Mononuclear cell (primary cell): ENCODE measurements at regions not wholly inside any gene's neighbourhood (a gene's known extent, or its start where the extent isn't known, plus 50 kb on each side); places are given as distances from the start of the nearest gene placed in this dataset.

Experiments used
- H3K27me3 ChIP-seq: 2 replicates; pipeline ENCODE4 v1.6.0; 2011; ENCODE audit warnings: low read length, control low read depth; ENCODE audit not compliant: insufficient read depth
- H3K4me1 ChIP-seq: 2 replicates; pipeline ENCODE4 v1.5.1; 2011; ENCODE audit warnings: mild to moderate bottlenecking, low read length, control low read depth; ENCODE audit not compliant: insufficient read depth
- H3K4me3 ChIP-seq: 2 replicates; pipeline ENCODE4 v1.5.1; 2011; ENCODE audit warnings: mild to moderate bottlenecking, low read length, moderate library complexity
- H3K9me3 ChIP-seq: 2 replicates; pipeline ENCODE4 v1.5.1; 2011; ENCODE audit warnings: low read depth, mild to moderate bottlenecking, control low read depth, low read length

DNA sequence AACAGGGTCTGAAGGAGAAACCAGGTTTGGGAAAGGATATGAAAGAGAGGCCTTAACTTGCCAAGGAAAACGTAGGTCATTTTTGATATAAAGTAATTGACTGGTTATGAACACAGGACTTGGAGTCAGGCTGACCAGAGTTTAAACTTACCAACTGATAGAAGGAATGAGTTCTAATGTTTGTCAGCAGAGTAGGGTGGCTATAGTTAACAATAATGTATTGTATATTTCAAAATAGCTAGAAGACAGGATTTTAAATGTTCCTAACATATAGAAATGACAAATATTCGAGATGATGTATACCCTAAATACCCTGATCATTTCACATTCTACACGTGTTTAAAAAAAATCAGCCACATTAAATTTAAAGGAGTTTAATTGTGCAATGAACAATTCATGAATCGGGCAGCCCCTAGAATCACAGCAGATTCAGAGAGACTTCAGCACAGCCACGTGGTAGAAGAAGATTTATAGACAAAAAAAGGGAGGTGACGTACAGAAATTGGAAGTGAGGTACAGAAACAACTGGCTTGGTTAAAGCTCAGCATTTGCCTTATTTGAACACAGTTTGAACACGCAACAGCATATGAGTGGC is 52.5 kb upstream of the PLEKHG7 start:
- Histone ChIP-seq H3K4me3 (no peak overlapping the region), H3K27me3 (no peaks in the 10 kb centered on the region), H3K4me1 (no peaks in the 10 kb centered on the region), H3K9me3 (no peaks in the 10 kb centered on the region)

DNA sequence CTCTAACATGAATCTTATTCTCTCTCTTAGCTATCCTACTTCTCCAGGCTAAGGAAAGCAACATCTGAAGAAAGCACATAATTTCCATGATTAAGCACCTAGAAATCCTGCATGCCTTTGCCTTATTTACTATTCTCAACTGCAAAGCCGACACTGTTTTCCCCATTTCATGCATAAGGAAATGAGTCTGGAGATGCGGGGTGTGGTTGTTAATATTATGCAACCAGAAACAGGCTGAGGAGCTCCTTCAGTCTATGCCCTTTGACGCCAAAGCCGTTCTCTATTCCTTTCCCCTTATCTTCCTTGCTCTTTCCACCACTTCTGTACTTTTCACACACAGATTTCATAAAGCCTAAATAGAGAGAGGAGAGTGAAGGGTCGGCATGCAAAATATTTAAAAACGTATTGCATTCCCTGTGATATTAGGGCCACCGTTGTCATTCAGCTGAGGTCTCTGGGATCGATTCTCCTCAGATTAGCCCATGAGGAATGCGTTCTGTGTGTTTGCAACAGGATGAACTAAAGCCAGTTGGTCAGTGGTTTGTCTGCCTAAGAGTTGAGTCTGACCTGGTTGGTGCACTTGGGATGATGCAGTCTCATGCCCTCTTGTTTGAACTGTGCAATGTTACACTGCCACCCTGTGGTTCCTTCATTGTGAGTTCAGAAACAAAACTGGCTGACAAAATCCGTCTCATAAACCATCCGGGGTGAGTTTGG is 53.1 kb upstream of the PLEKHG7 start:
- H3K4me3 ChIP-seq: no peak overlapping the region
- H3K27me3 ChIP-seq: peaks cover 2% of the 10 kb centered on the region

DNA sequence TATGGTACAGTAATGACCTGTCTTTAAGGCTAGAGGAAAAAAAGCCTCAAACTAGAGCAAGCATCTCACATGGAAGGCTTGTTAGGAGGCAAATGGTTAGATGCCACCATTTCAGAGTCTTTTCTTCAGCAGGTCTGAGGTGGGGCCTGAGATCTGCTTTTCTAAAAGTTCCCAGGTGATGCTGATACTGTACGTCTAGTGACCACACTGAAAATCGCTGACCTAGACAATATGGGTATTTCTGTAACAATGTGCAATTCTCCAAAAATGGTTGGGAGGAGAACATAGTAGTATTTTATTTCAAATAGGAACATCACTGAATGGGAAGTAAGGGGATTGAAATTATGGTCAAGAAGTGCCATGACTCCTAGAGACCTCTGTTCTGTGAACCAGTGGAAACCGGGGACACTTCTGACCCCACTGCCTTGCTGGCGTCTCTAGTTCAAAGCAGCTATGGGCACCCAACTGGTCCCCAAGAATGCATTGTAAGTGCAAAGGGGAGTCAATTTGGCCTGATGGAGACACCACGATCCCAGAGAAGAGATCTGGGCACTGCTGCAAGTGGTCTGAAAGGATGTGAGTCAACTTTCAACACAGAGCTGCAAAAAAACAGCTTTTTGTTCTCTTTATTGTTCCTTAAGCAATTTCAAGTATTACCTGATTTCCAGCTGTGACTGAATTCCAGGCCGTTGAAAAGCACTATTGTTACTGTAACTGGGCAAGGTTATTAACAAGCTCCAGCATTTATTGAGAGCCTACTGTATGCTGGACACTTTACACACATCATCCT is 54.4 kb upstream of the PLEKHG7 start:
- H3K9me3 ChIP-seq: no peaks in the 10 kb centered on the region
- no peak overlapping the region for H3K4me3 ChIP-seq
- H3K27me3 ChIP-seq: peaks cover 2% of the 10 kb centered on the region
- no peaks in the 10 kb centered on the region for H3K4me1 ChIP-seq

More for the DNA sequence above, 53.1 kb upstream of the PLEKHG7 start:
- no peaks in the 10 kb centered on the region for H3K4me1 ChIP-seq
- H3K9me3 ChIP-seq: no peaks in the 10 kb centered on the region

DNA sequence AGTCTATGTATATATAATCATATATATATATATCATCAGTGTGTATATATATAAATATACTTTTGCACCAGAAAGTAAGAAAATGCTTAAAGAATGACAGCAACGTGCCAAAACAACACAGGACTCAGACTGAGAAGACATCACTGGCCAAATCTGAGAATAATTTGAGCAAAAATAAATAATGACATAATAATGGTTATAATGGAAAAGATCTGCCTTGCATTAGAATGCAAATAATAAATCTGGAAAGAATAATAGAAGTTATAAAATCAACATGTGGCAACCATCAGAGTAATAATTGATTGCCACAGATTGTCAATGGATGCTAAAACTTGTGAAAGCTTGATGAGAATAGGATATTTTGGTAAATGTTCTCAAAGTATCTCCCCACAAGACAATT is 61.5 kb upstream of the PLEKHG7 start:
- H3K4me1 ChIP-seq: no peaks in the 10 kb centered on the region
- H3K27me3 ChIP-seq: peaks cover 2% of the 10 kb centered on the region
- no peak overlapping the region for H3K4me3 ChIP-seq
- no peaks in the 10 kb centered on the region for H3K9me3 ChIP-seq

DNA sequence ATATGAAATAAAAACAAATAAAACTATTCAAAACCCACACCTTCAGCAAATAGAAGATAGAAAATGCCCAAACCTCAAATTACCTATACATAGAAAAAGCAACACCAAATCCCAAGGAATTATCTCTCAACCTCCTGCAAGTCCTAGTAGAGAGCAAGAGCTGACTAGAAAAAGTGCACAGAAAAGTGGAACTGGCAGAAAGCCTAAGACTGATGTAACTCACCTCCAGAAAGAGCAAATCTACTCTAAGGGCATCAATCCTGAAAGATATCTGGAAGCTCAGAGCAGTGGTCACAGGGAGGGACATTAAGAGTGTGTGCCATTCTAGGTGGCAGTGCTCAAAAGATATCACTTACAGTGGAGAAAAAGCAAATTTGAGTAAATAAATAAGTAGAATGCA is 62.1 kb upstream of the PLEKHG7 start:
- Histone ChIP-seq H3K4me3 (no peak overlapping the region), H3K9me3 (no peaks in the 10 kb centered on the region), H3K4me1 (no peaks in the 10 kb centered on the region), H3K27me3 (peaks cover 2% of the 10 kb centered on the region)

DNA sequence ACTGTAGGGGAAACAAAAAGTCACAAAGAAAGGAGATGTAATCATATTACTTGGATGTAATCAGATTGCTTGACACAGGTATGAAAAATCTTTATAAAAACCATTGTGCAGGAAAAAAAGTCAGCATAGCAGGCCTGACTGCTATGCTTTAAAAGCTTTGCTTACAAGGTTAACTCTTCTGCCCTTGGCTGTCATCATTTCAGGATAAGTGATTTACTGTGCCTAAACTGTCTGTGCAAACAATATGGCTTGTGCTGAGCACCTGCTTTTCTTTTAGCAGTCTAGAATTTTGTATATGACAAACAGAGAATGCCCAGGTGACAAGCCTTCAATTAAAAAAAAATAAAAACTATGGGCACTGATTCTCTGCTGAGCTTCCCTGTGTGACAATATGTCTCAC is 63.8 kb upstream of the PLEKHG7 start:
- no peaks in the 10 kb centered on the region for H3K9me3 ChIP-seq
- H3K27me3 ChIP-seq: no peaks in the 10 kb centered on the region
- no peaks in the 10 kb centered on the region for H3K4me1 ChIP-seq
- H3K4me3 ChIP-seq: no peak overlapping the region

DNA sequence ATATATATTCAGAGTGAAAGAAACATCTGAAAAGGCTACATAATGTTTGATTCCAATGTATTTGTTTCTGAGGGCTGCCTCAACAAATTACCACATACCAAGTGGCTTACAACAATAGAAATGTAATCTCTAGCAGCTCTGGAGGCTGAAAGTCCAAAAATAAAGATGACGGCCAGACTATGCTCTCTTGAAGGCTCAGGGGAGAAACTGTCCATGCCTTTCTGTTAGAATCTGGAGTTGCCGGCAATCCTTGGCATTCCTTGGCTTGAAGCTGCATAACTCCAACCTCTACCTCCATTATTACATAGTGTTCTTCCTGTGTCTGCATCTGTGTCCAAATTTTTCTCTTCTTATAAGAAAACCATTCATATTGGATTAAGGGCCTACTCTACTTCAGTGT is 68.1 kb upstream of the PLEKHG7 start:
- Histone ChIP-seq H3K4me3 (no peak overlapping the region), H3K9me3 (no peaks in the 10 kb centered on the region), H3K27me3 (no peaks in the 10 kb centered on the region), H3K4me1 (no peaks in the 10 kb centered on the region)

DNA sequence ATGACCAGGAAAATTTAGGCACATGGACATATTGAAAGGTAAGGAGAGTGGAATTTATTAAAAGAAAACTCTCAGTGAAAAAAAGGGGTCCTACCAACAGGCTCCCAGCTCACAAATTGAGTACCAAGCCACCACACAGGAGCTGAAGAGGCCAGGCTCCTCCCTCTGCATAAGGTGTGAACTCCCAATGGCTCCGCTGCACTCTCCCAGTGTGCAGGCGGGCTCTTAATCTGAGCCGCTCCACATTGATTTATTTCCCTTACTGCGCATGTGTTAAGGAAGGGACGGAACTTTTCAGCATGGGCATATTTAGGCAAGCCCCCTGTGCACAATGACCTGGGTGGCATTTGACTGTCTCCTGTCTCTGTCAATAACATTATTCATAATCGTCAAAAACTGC is 68.6 kb upstream of the PLEKHG7 start:
- no peaks in the 10 kb centered on the region for H3K9me3 ChIP-seq
- no peaks in the 10 kb centered on the region for H3K4me1 ChIP-seq
- H3K4me3 ChIP-seq: no peak overlapping the region
- no peaks in the 10 kb centered on the region for H3K27me3 ChIP-seq

DNA sequence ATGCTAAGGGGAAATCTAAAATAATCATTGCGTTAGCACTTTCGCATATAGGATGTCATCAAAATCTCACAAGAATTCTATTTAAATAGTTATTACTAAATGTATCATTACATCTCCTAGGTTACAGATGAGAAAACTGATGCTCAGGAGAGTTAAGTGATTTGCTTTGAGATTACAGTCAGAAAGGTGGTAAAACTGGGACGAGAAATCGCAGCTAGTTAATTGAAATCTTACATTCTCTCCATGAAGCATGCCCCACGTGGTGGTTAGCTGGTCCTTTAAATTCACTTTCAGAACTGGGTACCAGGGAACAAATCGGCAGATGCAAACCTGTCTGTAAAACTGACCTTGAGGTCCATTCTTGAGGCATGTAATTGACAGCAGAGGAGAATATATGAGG is 71.8 kb upstream of the PLEKHG7 start:
- H3K4me1 ChIP-seq: no peaks in the 10 kb centered on the region
- H3K9me3 ChIP-seq: no peaks in the 10 kb centered on the region
- H3K27me3 ChIP-seq: no peaks in the 10 kb centered on the region
- no peak overlapping the region for H3K4me3 ChIP-seq

DNA sequence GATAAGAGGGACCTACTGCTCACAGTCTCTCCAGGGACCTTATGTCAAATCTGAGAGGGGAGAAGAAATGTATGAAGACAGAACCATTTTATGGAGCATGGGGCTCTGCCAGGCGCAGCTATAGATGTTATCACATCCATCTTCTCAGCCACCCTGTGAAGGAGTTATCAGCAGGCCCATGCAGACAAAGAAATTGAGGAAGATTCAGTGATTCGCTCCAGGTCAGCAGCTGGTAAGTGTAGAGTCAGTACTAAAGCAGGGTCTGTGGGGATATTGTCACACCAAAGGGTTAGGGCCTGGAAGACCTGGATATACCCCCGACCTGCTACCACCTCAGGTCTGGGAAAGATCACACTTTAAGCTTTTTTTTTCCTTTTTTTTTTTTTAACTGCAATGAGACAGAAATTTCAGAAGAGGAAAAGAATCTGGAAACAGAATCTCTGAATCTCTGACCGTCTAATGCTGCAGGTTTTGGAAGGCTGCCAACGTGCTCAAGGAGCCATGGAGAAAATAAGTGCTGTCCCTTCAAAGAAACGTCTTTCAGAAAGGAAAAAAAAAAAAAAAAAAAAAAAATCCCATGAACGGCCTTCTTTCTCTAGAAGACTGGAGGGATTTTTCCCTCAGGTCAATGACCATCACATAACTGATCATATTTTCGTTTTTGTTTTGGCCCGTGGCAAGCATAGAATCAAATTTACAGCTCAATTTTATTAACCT is 73.3 kb upstream of the PLEKHG7 start:
- Histone ChIP-seq H3K9me3 (no peaks in the 10 kb centered on the region), H3K4me1 (no peaks in the 10 kb centered on the region), H3K4me3 (no peak overlapping the region), H3K27me3 (no peaks in the 10 kb centered on the region)

DNA sequence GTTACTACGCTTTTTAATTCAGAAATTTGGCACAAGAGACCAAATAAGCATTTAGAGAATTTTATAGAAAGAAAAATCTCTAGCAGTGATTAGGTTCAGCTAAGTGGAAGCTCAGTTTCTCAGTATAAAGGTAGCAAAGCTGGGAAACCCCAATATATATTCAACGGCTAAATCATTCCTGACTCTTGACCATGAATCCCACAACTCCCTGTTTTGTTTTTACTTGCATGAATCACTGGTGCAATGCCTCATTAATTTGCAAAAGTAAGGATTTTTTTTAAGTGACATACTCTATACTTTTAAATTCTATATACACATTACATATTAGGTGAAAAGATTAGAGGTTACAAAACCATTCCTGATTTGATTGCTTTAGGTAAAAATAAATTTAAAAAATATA is 74.3 kb upstream of the PLEKHG7 start:
- Histone ChIP-seq H3K4me1 (no peaks in the 10 kb centered on the region), H3K27me3 (no peaks in the 10 kb centered on the region), H3K9me3 (no peaks in the 10 kb centered on the region), H3K4me3 (no peak overlapping the region)

DNA sequence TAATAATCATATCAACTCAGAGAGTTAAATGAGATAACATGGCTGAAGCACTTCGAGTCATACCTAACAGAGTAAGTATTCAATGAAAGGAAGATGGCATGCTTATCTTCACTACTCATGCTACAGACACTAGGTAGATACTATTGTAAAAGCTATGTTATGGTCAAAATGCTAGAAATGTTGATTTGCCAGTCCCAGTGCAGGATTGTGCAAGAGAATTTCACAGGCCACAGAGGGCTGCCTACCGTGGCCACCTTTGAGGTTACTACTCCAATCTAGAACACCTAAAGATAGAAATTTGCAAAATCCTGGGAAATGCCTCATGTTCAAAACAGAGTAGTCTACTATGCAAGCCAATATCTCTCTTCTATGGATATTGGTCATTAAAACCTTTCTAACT is 75.3 kb upstream of the PLEKHG7 start:
- Histone ChIP-seq H3K4me3 (no peak overlapping the region), H3K9me3 (no peaks in the 10 kb centered on the region), H3K4me1 (no peaks in the 10 kb centered on the region), H3K27me3 (no peaks in the 10 kb centered on the region)

DNA sequence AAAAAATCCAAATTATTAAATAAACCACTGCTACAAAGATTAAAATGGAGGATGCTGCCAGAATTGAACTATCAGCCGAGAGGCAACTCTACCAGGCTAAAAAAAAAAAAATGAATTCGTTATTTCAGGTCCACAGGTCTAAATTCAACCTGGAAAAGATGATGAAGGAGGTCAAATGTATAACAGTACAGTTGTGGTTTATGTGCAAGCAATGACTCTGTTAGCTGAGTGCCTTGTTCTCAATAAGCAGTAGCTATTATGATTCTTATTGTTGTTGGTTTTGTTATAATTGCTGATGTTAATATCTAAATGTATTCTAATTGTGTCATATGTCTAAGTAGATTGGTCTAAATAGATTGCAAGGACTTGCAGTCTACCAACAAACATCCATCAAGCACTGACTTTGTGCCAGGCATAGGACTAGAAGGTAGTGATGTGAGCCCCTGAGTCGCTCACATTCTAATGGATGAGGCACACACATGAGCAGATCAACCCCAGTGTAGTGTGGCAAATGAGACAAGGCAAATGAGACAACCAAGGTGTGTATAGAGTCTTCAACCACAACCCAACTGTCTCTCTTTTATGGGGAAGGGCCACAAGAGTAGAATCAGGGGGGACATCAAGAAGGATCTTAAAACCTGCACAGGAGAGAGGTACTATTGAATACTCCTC is 77.0 kb upstream of the PLEKHG7 start:
- Histone ChIP-seq H3K4me1 (no peaks in the 10 kb centered on the region), H3K9me3 (no peaks in the 10 kb centered on the region), H3K27me3 (no peaks in the 10 kb centered on the region), H3K4me3 (no peak overlapping the region)

DNA sequence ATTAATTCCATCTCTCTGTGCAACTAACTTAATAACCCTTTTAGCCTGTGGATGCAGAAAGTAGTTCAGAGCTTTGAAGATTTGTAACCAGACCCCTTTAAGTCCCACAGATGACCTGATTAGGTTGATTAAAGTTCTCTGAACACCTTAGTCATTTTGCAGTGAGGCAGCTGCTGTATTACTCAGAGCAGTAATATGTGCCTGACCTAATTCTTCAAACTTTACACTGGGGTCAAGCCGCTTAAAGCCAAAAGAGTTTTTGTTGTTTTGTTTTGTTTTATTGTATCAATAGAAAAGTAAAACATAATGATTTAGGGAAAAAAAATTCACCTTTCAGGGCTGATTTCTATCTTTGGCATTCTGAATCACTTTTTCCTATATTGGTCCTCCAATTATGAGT is 78.6 kb upstream of the PLEKHG7 start:
- Histone ChIP-seq H3K27me3 (no peaks in the 10 kb centered on the region), H3K4me3 (no peak overlapping the region), H3K9me3 (no peaks in the 10 kb centered on the region), H3K4me1 (no peaks in the 10 kb centered on the region)

DNA sequence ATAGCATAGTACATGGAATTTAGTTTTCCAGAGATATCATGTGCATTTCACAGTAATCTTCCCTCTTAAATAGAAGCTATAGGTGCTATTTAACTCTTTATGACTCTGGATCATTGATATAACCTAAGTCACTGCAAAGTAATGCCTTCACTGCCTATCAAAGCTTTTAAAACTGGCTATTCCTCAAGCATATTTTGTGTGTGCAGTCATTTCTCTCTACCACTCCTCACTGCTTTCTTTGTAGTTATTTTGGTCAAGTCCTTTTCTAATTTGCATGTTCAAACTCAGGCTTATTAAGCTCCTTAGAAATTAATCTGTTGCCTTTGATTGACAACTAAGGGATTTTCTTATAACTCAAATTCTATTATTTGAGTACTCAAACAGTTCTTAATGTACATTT is 79.4 kb upstream of the PLEKHG7 start:
- Histone ChIP-seq H3K4me1 (no peaks in the 10 kb centered on the region), H3K4me3 (no peak overlapping the region), H3K27me3 (no peaks in the 10 kb centered on the region), H3K9me3 (no peaks in the 10 kb centered on the region)
